A673 (cell line): ENCODE measurements at regions not wholly inside any gene's neighbourhood (a gene's known extent, or its start where the extent isn't known, plus 50 kb on each side); places are given as distances from the start of the nearest gene placed in this dataset.

Experiments
- BruUV-seq: library from RNA; stranded (reverse); fragments of 400-500 nt; replicated peaks from 2 replicates; lab custom pipeline; 2021; lab: Mats Ljungman, UMichigan
- CTCF ChIA-PET: fragments of 300-600 bp; sonication (Branson Sonifier 250); formaldehyde crosslinking; loops from one replicate; lab custom pipeline; 2022; ENCODE audit warnings: antibody characterized with exemption; lab: Charles Lee
- POLR2A ChIA-PET: fragments of 300-600 bp; sonication (Branson Sonifier 250); formaldehyde crosslinking; loops from one replicate; lab custom pipeline; 2022; ENCODE audit warnings: antibody characterized with exemption; ENCODE audit not compliant: low non-redundant PET; lab: Charles Lee
- DNase-seq: peaks from one replicate; pipeline ENCODE4 v3.0.0-alpha.2; 2015; ENCODE audit warnings: low spot score
- H3K27ac ChIP-seq: fragments of 200-600 bp; sonication (generic); 2 replicates; pipeline ENCODE4 v1.5.1; 2016; ENCODE audit warnings: mixed run types, low read depth, mild to moderate bottlenecking, mixed read lengths, antibody characterized with exemption, low read length; ENCODE audit not compliant: poor library complexity, severe bottlenecking
- H3K27me3 ChIP-seq: fragments of 200-600 bp; sonication (generic); replicated peaks from 2 replicates; pipeline ENCODE4 v1.6.1; 2017; ENCODE audit warnings: mixed run types, low read depth, mild to moderate bottlenecking, mixed read lengths, antibody characterized with exemption, low read length; ENCODE audit not compliant: insufficient read depth, poor library complexity
- H3K36me3 ChIP-seq: fragments of 200-600 bp; sonication (generic); 2 replicates; pipeline ENCODE4 v1.6.1; 2016; ENCODE audit warnings: mixed run types, mild to moderate bottlenecking, mixed read lengths, antibody characterized with exemption, low read length; ENCODE audit not compliant: insufficient read depth, poor library complexity, severe bottlenecking
- H3K4me1 ChIP-seq: fragments of 200-600 bp; sonication (generic); 2 replicates; pipeline ENCODE4 v1.6.1; 2017; ENCODE audit warnings: mixed run types, mild to moderate bottlenecking, mixed read lengths, antibody characterized with exemption, low read length; ENCODE audit not compliant: insufficient read depth, poor library complexity, severe bottlenecking
- H3K4me3 ChIP-seq: fragments of 200-600 bp; sonication (generic); 2 replicates; pipeline ENCODE4 v1.5.1; 2016; ENCODE audit warnings: low read depth, mixed run types, mild to moderate bottlenecking, mixed read lengths, low read length; ENCODE audit not compliant: poor library complexity, severe bottlenecking
- H3K9me3 ChIP-seq: fragments of 200-600 bp; sonication (generic); 2 replicates; pipeline ENCODE4 v1.6.1; 2016; ENCODE audit warnings: mixed run types, low read depth, mild to moderate bottlenecking, mixed read lengths, antibody characterized with exemption, low read length; ENCODE audit not compliant: poor library complexity, severe bottlenecking
- CTCF ChIP-seq: fragments of 300-800, 200-600 bp; sonication (generic); conservative IDR thresholded peaks from 2 replicates; pipeline ENCODE4 v1.5.1; 2017; ENCODE audit warnings: low read depth, mild to moderate bottlenecking, antibody characterized with exemption, low read length, moderate library complexity, mixed read lengths
- EZH2 ChIP-seq: fragments of 200-600 bp; sonication (generic); IDR thresholded peaks from 2 replicates; pipeline ENCODE4 v1.6.1; 2017; ENCODE audit warnings: borderline replicate concordance, low read depth, mild to moderate bottlenecking, mixed read lengths, antibody characterized with exemption, low read length; ENCODE audit not compliant: poor library complexity, severe bottlenecking
- intact Hi-C: fragments of 100-400 bp; cut with micrococcal nuclease; formaldehyde crosslinking; loops from one replicate; pipeline ENCODE4 v1.10.0; 2022; ENCODE audit not compliant: unreplicated experiment

DNA sequence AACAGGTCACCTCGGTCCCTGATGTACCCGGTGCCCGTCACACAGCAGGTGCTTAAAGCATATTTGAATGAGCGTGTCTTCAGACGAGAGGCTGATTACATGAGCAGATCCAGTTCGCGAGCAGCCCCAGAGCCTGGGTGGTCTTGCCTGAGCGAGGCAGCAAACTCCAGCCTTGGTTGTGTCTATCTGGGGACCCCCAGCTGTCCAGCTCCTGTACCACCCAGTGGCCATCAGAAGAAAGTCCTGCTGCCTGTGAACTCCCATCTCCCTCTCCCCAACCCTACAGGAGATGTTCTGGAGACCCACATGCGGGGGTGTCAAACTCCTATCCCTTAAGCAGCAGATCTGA is 174.2 kb downstream of the PHETA1 start:
- ChIA-PET POLR2A (no interaction called here), CTCF (no interaction called here)
- Histone ChIP-seq H3K9me3 (no peaks in the 10 kb centered on the region), H3K36me3 (no peaks in the 10 kb centered on the region), H3K4me1 (no peaks in the 10 kb centered on the region), H3K27ac (no peak overlapping the region), H3K4me3 (no peak overlapping the region), H3K27me3 (no peaks in the 10 kb centered on the region)
- intact Hi-C loops, result no loop called here
- TF ChIP-seq EZH2, result no peak
- TF ChIP-seq CTCF, result no peak
- no TSS peak for BruUV-seq
- no peak for DNase-seq

GRCh38 chr12:111193977-111194702 is 174.8 kb downstream of the PHETA1 start:
- no peak overlapping the region for H3K27ac ChIP-seq
- intact Hi-C loops, result no loop called here
- H3K36me3 ChIP-seq, result no peaks in the 10 kb centered on the region
- H3K27me3 ChIP-seq, result no peaks in the 10 kb centered on the region
- POLR2A ChIA-PET, result interaction anchor here (0.7 kb wide), 1 partner anchor 24 kb away, joined by 7 read pairs; no protein-coding TSS in a partner anchor
- CTCF ChIA-PET, result no interaction called here
- no peak overlapping the region for H3K4me3 ChIP-seq
- no peaks in the 10 kb centered on the region for H3K9me3 ChIP-seq
- no peaks in the 10 kb centered on the region for H3K4me1 ChIP-seq
- BruUV-seq, result no TSS peak
- DNase-seq, result no peak
- TF ChIP-seq CTCF (no peak), EZH2 (no peak)

DNA sequence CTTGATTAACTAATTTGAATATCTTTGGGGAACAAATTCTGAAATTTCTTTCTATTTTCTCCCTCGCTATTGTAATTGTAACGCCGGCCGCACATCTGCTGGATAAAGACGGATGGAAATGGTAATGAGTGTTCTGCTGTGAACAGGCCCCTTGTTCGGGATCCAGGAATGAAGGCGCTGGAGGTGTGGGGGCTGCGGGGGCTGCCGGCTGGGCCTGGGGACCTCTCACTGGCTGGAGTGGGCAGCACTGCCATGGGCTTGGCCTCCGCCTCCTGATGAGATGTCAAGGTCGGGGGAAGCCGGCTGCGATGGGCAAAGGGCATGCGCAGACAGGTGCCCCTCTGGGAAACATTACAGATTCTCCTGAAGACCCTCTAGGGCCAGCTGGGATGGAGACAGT is 175.4 kb downstream of the PHETA1 start:
- ChIA-PET POLR2A (interaction anchor here (0.7 kb wide), 1 partner anchor 23 kb away, joined by 7 read pairs; no protein-coding TSS in a partner anchor), CTCF (no interaction called here)
- Histone ChIP-seq H3K4me3 (no peak overlapping the region), H3K36me3 (no peaks in the 10 kb centered on the region), H3K27me3 (no peaks in the 10 kb centered on the region), H3K4me1 (no peaks in the 10 kb centered on the region), H3K9me3 (no peaks in the 10 kb centered on the region), H3K27ac (no peak overlapping the region)
- no TSS peak for BruUV-seq
- no peak for TF ChIP-seq CTCF
- TF ChIP-seq EZH2, result no peak
- no peak for DNase-seq
- intact Hi-C loops, result no loop called here
